OCI-LY1 (cell line): ENCODE measurements at regions not wholly inside any gene's neighbourhood (a gene's known extent, or its start where the extent isn't known, plus 50 kb on each side); places are given as distances from the start of the nearest gene placed in this dataset.

ENCODE experiments used
- H2AFZ ChIP-seq: fragments of 200-600 bp; sonication (generic), shearing (Covaris generic); 2 replicates; pipeline ENCODE4 v1.6.0; 2014; ENCODE audit warnings: antibody characterized with exemption, mild to moderate bottlenecking, low read length
- H3F3A ChIP-seq: fragments of 200-600 bp; sonication (generic), shearing (Covaris generic); 2 replicates; pipeline ENCODE4 v1.6.0; 2014; ENCODE audit warnings: mild to moderate bottlenecking, antibody characterized with exemption, low read length, moderate library complexity; ENCODE audit not compliant: insufficient read depth
- H3K27ac ChIP-seq: fragments of 200-600 bp; sonication (generic); 2 replicates; pipeline ENCODE4 v1.5.1; 2014; ENCODE audit warnings: low read length, mixed run types, mild to moderate bottlenecking, low read depth; ENCODE audit not compliant: poor library complexity, severe bottlenecking
- H3K27me3 ChIP-seq: fragments of 200-600 bp; sonication (generic); 2 replicates; pipeline ENCODE4 v1.6.0; 2014; ENCODE audit warnings: antibody characterized with exemption, mild to moderate bottlenecking, low read length, moderate library complexity; ENCODE audit not compliant: insufficient read depth
- H3K36me3 ChIP-seq: fragments of 200-600 bp; sonication (generic); 2 replicates; pipeline ENCODE4 v1.6.1; 2014; ENCODE audit warnings: mild to moderate bottlenecking, antibody characterized with exemption, low read length, moderate library complexity, mixed read lengths; ENCODE audit not compliant: insufficient read depth
- H3K4me1 ChIP-seq: fragments of 200-600 bp; sonication (generic); 2 replicates; pipeline ENCODE4 v1.5.1; 2014; ENCODE audit warnings: mild to moderate bottlenecking, low read length, moderate library complexity; ENCODE audit not compliant: insufficient read depth, severe bottlenecking
- H3K4me2 ChIP-seq: fragments of 200-600 bp; sonication (generic), shearing (Covaris generic); 2 replicates; pipeline ENCODE4 v1.6.1; 2014; ENCODE audit warnings: low read length
- H3K4me3 ChIP-seq: fragments of 200-600 bp; sonication (generic); 2 replicates; pipeline ENCODE4 v1.5.1; 2014; ENCODE audit warnings: low read length, low read depth, mild to moderate bottlenecking, mixed read lengths; ENCODE audit not compliant: poor library complexity, severe bottlenecking
- H3K79me2 ChIP-seq: fragments of 200-600 bp; shearing (Covaris generic); 2 replicates; pipeline ENCODE4 v1.6.1; 2016; ENCODE audit warnings: mixed run types, low read length, mixed read lengths; ENCODE audit not compliant: insufficient read depth
- H3K9ac ChIP-seq: fragments of 200-600 bp; sonication (generic), shearing (Covaris generic); 2 replicates; pipeline ENCODE4 v1.6.1; 2014; ENCODE audit warnings: mild to moderate bottlenecking, low read length, mixed read lengths
- H3K9me2 ChIP-seq: fragments of 200-600 bp; sonication (generic), shearing (Covaris generic); 2 replicates; pipeline ENCODE4 v1.6.1; 2014; ENCODE audit warnings: low read depth, mild to moderate bottlenecking, low read length, mixed read lengths
- H3K9me3 ChIP-seq: fragments of 200-600 bp; shearing (Covaris generic); 2 replicates; pipeline ENCODE4 v1.6.1; 2014; ENCODE audit warnings: low read length, mixed read lengths
- H4K20me1 ChIP-seq: fragments of 200-600 bp; sonication (generic), shearing (Covaris generic); 2 replicates; pipeline ENCODE4 v1.6.0; 2016; ENCODE audit warnings: mild to moderate bottlenecking, low read length; ENCODE audit not compliant: insufficient read depth
- EZH2 ChIP-seq: fragments of 200-600 bp; sonication (generic), shearing (Covaris generic); IDR thresholded peaks from 2 replicates; pipeline ENCODE4 v1.8.0; 2017; ENCODE audit warnings: borderline replicate concordance, mixed run types, mild to moderate bottlenecking, antibody characterized with exemption, low read length, moderate library complexity, mixed read lengths
- TF ChIP-seq, protein P1 (sequence below): fragments of 200-600 bp; sonication (generic), shearing (Covaris generic); IDR thresholded peaks from 2 replicates; pipeline ENCODE4 v1.5.1; 2017; ENCODE audit warnings: mild to moderate bottlenecking, antibody characterized with exemption, low read length, moderate library complexity, mixed read lengths

DNA sequence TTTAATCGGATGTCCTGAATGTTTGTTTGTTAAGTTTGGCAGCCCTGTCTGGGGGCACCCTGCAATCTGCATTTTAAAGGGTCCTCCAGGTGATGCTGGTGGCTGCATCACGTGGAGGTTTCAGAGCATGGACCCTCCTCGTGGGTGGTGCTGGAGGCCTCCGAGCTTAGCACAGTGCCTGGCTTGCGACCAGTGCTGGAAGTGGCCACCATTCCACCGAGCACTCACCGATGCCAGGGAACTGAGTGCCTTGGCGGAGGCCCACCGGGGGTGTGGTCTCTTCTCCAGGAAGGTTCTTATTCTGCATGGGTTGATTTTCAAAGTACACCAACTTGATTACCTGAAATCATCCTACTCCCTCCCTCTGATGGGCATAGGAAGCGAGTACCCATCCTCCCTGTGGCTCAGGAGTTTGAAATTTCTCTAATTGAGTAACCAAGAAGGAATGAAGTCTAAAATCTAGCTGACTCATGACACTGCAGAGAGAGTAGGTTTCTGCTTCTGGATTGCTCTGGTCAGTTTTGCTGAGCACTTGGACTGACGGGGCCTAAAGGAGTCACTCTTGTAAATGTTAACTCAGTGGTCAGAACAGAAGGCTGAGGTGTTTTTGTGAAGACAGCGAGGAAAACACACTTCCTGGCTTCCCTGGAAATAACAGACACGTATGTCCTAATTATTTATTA is 58.1 kb upstream of the SLC66A3 start:
- Histone ChIP-seq H3F3A (no peaks in the 10 kb centered on the region), H3K9me3 (no peaks in the 10 kb centered on the region), H3K79me2 (no peaks in the 10 kb centered on the region), H2AFZ (no peak overlapping the region), H3K27me3 (no peaks in the 10 kb centered on the region), H3K9me2 (no peaks in the 10 kb centered on the region), H3K4me3 (no peak overlapping the region), H3K27ac (no peak overlapping the region), H3K4me1 (no peaks in the 10 kb centered on the region), H3K36me3 (no peaks in the 10 kb centered on the region), H3K9ac (no peak overlapping the region), H3K4me2 (no peak overlapping the region), H4K20me1 (no peaks in the 10 kb centered on the region)
- TF ChIP-seq, protein P1, sequence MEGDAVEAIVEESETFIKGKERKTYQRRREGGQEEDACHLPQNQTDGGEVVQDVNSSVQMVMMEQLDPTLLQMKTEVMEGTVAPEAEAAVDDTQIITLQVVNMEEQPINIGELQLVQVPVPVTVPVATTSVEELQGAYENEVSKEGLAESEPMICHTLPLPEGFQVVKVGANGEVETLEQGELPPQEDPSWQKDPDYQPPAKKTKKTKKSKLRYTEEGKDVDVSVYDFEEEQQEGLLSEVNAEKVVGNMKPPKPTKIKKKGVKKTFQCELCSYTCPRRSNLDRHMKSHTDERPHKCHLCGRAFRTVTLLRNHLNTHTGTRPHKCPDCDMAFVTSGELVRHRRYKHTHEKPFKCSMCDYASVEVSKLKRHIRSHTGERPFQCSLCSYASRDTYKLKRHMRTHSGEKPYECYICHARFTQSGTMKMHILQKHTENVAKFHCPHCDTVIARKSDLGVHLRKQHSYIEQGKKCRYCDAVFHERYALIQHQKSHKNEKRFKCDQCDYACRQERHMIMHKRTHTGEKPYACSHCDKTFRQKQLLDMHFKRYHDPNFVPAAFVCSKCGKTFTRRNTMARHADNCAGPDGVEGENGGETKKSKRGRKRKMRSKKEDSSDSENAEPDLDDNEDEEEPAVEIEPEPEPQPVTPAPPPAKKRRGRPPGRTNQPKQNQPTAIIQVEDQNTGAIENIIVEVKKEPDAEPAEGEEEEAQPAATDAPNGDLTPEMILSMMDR = no peak
- TF ChIP-seq EZH2 = no peak

DNA sequence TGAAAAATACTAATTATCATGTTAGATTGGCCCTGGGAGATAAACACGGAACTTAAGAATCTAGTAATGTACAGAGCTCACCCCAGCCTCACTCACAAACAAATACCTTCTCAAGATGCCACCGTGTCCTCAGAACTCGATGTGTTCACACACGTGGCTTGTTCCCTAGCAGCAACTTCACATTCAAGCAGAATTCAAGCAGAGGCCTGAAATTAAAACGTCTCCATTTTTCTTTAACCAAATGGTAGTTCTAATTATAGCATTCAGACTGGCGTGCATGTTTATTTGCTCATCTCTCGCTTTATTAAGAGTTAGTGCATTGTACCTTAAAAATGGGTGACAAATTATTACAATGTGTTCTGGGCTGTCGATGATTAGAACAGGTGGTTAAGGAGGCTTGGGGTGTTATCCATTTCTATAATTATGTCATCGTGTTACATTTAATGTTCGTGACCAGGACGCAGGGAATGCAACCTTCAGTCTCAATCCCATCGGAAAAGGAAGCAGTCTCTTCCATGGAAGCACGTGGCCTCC is 57.3 kb upstream of the SLC66A3 start:
- Histone ChIP-seq H2AFZ (no peak overlapping the region), H3K27me3 (no peaks in the 10 kb centered on the region), H3K36me3 (no peaks in the 10 kb centered on the region), H3K9me2 (no peaks in the 10 kb centered on the region), H3F3A (no peaks in the 10 kb centered on the region), H4K20me1 (no peaks in the 10 kb centered on the region), H3K4me1 (no peaks in the 10 kb centered on the region), H3K4me3 (no peak overlapping the region), H3K27ac (no peak overlapping the region), H3K9ac (no peak overlapping the region), H3K4me2 (no peak overlapping the region), H3K79me2 (no peaks in the 10 kb centered on the region), H3K9me3 (no peaks in the 10 kb centered on the region)
- TF ChIP-seq, protein P1 = no peak
- no peak for TF ChIP-seq EZH2

DNA sequence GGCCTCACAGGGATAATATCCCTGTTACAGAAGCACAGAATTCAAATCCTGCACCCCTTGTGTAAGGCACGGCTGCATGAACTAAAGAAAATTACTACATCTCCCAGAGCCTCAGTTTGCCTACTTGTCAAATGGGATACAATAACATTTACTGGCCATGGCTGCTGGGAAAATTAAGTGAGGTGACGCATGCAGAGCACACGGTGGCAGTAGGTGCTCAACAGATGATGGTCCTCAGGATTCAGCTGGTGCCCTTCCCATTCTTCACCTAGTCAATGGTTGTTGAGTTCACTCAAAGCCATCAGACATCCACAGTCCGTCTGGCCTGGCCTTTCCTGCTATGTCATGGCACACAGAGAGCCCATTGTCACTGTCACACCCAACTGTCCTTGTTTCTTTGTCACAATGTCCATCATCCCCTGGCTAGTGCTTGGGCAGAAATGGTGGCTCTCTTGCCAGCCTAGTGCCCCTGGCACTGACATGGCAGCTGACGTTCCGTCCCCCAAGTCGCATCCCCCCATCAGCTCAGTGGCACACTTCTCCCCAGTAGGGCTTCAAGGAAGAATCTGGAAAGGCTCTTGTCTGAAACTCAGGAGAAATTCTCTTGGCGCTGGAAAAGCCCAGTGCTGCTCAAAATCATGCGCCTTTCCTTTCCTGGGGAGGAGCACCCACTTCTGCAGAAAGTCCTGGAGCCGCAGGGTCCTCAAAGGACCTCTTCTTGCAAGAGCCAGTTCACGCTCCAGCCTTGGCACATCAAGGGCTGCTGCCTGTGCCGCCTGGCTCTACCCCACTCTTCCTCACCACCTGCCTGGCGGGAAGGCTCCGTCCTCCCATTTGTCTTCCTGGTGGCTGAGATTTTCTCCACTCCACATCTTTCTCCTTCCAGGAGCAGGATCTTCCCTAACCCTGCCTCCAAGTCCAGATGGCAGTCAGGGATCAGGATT is 55.9 kb upstream of the SLC66A3 start:
- Histone ChIP-seq H3K4me1 (no peaks in the 10 kb centered on the region), H3F3A (no peaks in the 10 kb centered on the region), H3K9me2 (no peaks in the 10 kb centered on the region), H3K79me2 (no peaks in the 10 kb centered on the region), H3K4me3 (no peak overlapping the region), H4K20me1 (no peaks in the 10 kb centered on the region), H3K9me3 (no peaks in the 10 kb centered on the region), H3K9ac (no peak overlapping the region), H3K27me3 (no peaks in the 10 kb centered on the region), H3K4me2 (no peak overlapping the region), H2AFZ (no peak overlapping the region), H3K36me3 (no peaks in the 10 kb centered on the region), H3K27ac (no peak overlapping the region)
- TF ChIP-seq, protein P1 = no peak; the same call in 1 of the 2 replicates
- TF ChIP-seq EZH2 = no peak
